OCI-M2 (cell line): ENCODE measurements at regions not wholly inside any gene's neighbourhood (a gene's known extent, or its start where the extent isn't known, plus 50 kb on each side); places are given as distances from the start of the nearest gene placed in this dataset.

ENCODE experiments used
- DNase-seq: peaks from one replicate; lab custom pipeline; 2025; ENCODE audit not compliant: unreplicated experiment; lab: John Stamatoyannopoulos, UW

GRCh38 chr5:175765858-175766257 is 105.5 kb upstream of the CPLX2 start:
- no peak for DNase-seq

- no peak for DNase-seq
These were observed 104.4 kb upstream of the CPLX2 start for GRCh38 chr5:175766963-175767362.

GRCh38 chr5:175772747-175773533 is 98.4 kb upstream of the CPLX2 start:
- DNase-seq: no peak

- no peak for DNase-seq
These were observed 97.8 kb upstream of the CPLX2 start for GRCh38 chr5:175773534-175774070.

GRCh38 chr5:175775416-175775815 is 96.0 kb upstream of the CPLX2 start:
- no peak for DNase-seq

GRCh38 chr5:175778951-175779503 is 92.4 kb upstream of the CPLX2 start:
- DNase-seq: no peak

- no peak for DNase-seq
These were observed 87.6 kb upstream of the CPLX2 start for GRCh38 chr5:175783739-175784138.

GRCh38 chr5:175784230-175784629 is 87.1 kb upstream of the CPLX2 start:
- DNase-seq: no peak

GRCh38 chr5:175785681-175786080 is 85.7 kb upstream of the CPLX2 start:
- no peak for DNase-seq

- no peak for DNase-seq
These were observed 83.1 kb upstream of the CPLX2 start for GRCh38 chr5:175788155-175788787.

GRCh38 chr5:175789670-175790069 is 81.7 kb upstream of the CPLX2 start:
- no peak for DNase-seq

- no peak for DNase-seq
These were observed 80.6 kb upstream of the CPLX2 start for GRCh38 chr5:175790796-175791195.

- no peak for DNase-seq
These were observed 75.4 kb upstream of the CPLX2 start for GRCh38 chr5:175795959-175796358.

GRCh38 chr5:175796536-175797499 is 74.6 kb upstream of the CPLX2 start:
- DNase-seq: peak; percentile 28

- DNase-seq: no peak
These were observed 73.8 kb upstream of the CPLX2 start for GRCh38 chr5:175797521-175798038.

GRCh38 chr5:175798626-175799025 is 72.8 kb upstream of the CPLX2 start:
- no peak for DNase-seq

GRCh38 chr5:175800656-175801081 is 70.7 kb upstream of the CPLX2 start:
- no peak for DNase-seq

GRCh38 chr5:175802361-175802760 is 69.0 kb upstream of the CPLX2 start:
- DNase-seq: no peak

- DNase-seq: no peak
These were observed 68.1 kb upstream of the CPLX2 start for GRCh38 chr5:175803254-175803653.

GRCh38 chr5:175803736-175804454 is 67.5 kb upstream of the CPLX2 start:
- DNase-seq: no peak
